IgD-negative memory B cell (primary cell): ENCODE measurements at regions not wholly inside any gene's neighbourhood (a gene's known extent, or its start where the extent isn't known, plus 50 kb on each side); places are given as distances from the start of the nearest gene placed in this dataset.

Experiments
- H3K27ac Mint-ChIP-seq, 3 donors: one replicate each; pipeline ENCODE4 v1.8.0; 2020 to 2022; ENCODE audit warnings: mild to moderate bottlenecking in 3 of 3, mixed read lengths in 3 of 3, moderate library complexity in 1 of 3
- H3K27me3 Mint-ChIP-seq: one replicate; pipeline ENCODE4 v1.8.0; 2021; ENCODE audit warnings: mixed read lengths
- H3K36me3 Mint-ChIP-seq: one replicate; pipeline ENCODE4 v1.8.0; 2020; ENCODE audit warnings: mild to moderate bottlenecking, mixed read lengths
- H3K4me1 Mint-ChIP-seq, 3 donors: one replicate each; pipeline ENCODE4 v1.8.0; 2020 to 2022; ENCODE audit warnings: mixed read lengths in 3 of 3, mild to moderate bottlenecking in 1 of 3
- H3K4me3 Mint-ChIP-seq, 4 donors: one replicate each; pipeline ENCODE4 v1.8.0; 2020 to 2022; ENCODE audit warnings: mild to moderate bottlenecking in 4 of 4, mixed read lengths in 4 of 4, moderate library complexity in 3 of 4
- H3K9me3 Mint-ChIP-seq, 3 donors: one replicate each; pipeline ENCODE4 v1.8.0; 2020 to 2021; ENCODE audit warnings: mixed read lengths in 3 of 3, mild to moderate bottlenecking in 1 of 3

- H3K9me3 Mint-ChIP-seq: peaks cover 0 to 7% (median 0%) of the 10 kb centered on the region in 3 donors
- no peaks in the 10 kb centered on the region for H3K27me3 Mint-ChIP-seq
- H3K4me1 Mint-ChIP-seq: no peaks in the 10 kb centered on the region
- H3K4me3 Mint-ChIP-seq: no peak overlapping the region
- H3K36me3 Mint-ChIP-seq: peaks cover 2% of the 10 kb centered on the region
- H3K27ac Mint-ChIP-seq: no peak overlapping the region
These were observed 158.3 kb downstream of the GLI2 start for GRCh38 chr2:120893811-120894584.

GRCh38 chr2:120894966-120895365, 159.3 kb downstream of the GLI2 start:
- Mint-ChIP-seq H3K4me1 (no peaks in the 10 kb centered on the region), H3K36me3 (peaks cover 2% of the 10 kb centered on the region), H3K4me3 (no peak overlapping the region), H3K27me3 (no peaks in the 10 kb centered on the region), H3K9me3 (peaks cover 0 to 7% (median 0%) of the 10 kb centered on the region in 3 donors), H3K27ac (no peak overlapping the region)

GRCh38 chr2:120896126-120896525, 160.5 kb downstream of the GLI2 start:
- no peak overlapping the region for H3K27ac Mint-ChIP-seq
- peaks cover 0 to 4% (median 0%) of the 10 kb centered on the region in 3 donors for H3K9me3 Mint-ChIP-seq
- H3K4me3 Mint-ChIP-seq: no peak overlapping the region
- H3K27me3 Mint-ChIP-seq: no peaks in the 10 kb centered on the region
- no peaks in the 10 kb centered on the region for H3K4me1 Mint-ChIP-seq
- H3K36me3 Mint-ChIP-seq: peaks cover 2% of the 10 kb centered on the region

- Mint-ChIP-seq H3K27me3 (peaks cover 1% of the 10 kb centered on the region), H3K9me3 (no peaks in the 10 kb centered on the region), H3K27ac (no peak overlapping the region), H3K4me3 (no peak overlapping the region), H3K4me1 (no peaks in the 10 kb centered on the region), H3K36me3 (peaks cover 2% of the 10 kb centered on the region)
These were observed 161.2 kb downstream of the GLI2 start for GRCh38 chr2:120896901-120897300.

- Mint-ChIP-seq H3K27me3 (peaks cover 1% of the 10 kb centered on the region), H3K27ac (no peak overlapping the region), H3K4me1 (no peaks in the 10 kb centered on the region), H3K4me3 (no peak overlapping the region), H3K36me3 (no peaks in the 10 kb centered on the region), H3K9me3 (no peaks in the 10 kb centered on the region)
These were observed 161.7 kb downstream of the GLI2 start for GRCh38 chr2:120897399-120897798.

GRCh38 chr2:120898496-120898895, 162.8 kb downstream of the GLI2 start:
- Mint-ChIP-seq H3K9me3 (no peaks in the 10 kb centered on the region), H3K4me1 (no peaks in the 10 kb centered on the region), H3K36me3 (no peaks in the 10 kb centered on the region), H3K4me3 (no peak overlapping the region), H3K27ac (no peak overlapping the region), H3K27me3 (peaks cover 3% of the 10 kb centered on the region)

GRCh38 chr2:120898961-120899750, 163.5 kb downstream of the GLI2 start:
- Mint-ChIP-seq H3K4me1 (no peaks in the 10 kb centered on the region), H3K27ac (no peak overlapping the region), H3K4me3 (no peak overlapping the region), H3K36me3 (no peaks in the 10 kb centered on the region), H3K27me3 (peaks cover 3% of the 10 kb centered on the region), H3K9me3 (no peaks in the 10 kb centered on the region)

- H3K27ac Mint-ChIP-seq: no peak overlapping the region
- peaks cover 3% of the 10 kb centered on the region for H3K27me3 Mint-ChIP-seq
- H3K36me3 Mint-ChIP-seq: no peaks in the 10 kb centered on the region
- H3K9me3 Mint-ChIP-seq: no peaks in the 10 kb centered on the region
- no peak overlapping the region for H3K4me3 Mint-ChIP-seq
- no peaks in the 10 kb centered on the region for H3K4me1 Mint-ChIP-seq
These were observed 164.1 kb downstream of the GLI2 start for GRCh38 chr2:120899771-120900170.

- Mint-ChIP-seq H3K4me3 (no peak overlapping the region), H3K9me3 (no peaks in the 10 kb centered on the region), H3K27ac (no peak overlapping the region), H3K36me3 (no peaks in the 10 kb centered on the region), H3K4me1 (no peaks in the 10 kb centered on the region), H3K27me3 (peaks cover 3% of the 10 kb centered on the region)
These were observed 165.5 kb downstream of the GLI2 start for GRCh38 chr2:120901201-120901600.

GRCh38 chr2:120902592-120902991, 166.9 kb downstream of the GLI2 start:
- Mint-ChIP-seq H3K4me1 (no peaks in the 10 kb centered on the region), H3K36me3 (no peaks in the 10 kb centered on the region), H3K9me3 (no peaks in the 10 kb centered on the region), H3K4me3 (no peak overlapping the region), H3K27ac (no peak overlapping the region), H3K27me3 (peaks cover 3% of the 10 kb centered on the region)

GRCh38 chr2:120904379-120904778, 168.7 kb downstream of the GLI2 start:
- no peaks in the 10 kb centered on the region for H3K9me3 Mint-ChIP-seq
- H3K36me3 Mint-ChIP-seq: no peaks in the 10 kb centered on the region
- H3K4me1 Mint-ChIP-seq: no peaks in the 10 kb centered on the region
- H3K27me3 Mint-ChIP-seq: peaks cover 3% of the 10 kb centered on the region
- H3K4me3 Mint-ChIP-seq: no peak overlapping the region
- no peak overlapping the region for H3K27ac Mint-ChIP-seq

- no peak overlapping the region for H3K27ac Mint-ChIP-seq
- no peaks in the 10 kb centered on the region for H3K9me3 Mint-ChIP-seq
- H3K27me3 Mint-ChIP-seq: peaks cover 3% of the 10 kb centered on the region
- no peaks in the 10 kb centered on the region for H3K36me3 Mint-ChIP-seq
- H3K4me1 Mint-ChIP-seq: no peaks in the 10 kb centered on the region
- H3K4me3 Mint-ChIP-seq: no peak overlapping the region
These were observed 169.2 kb downstream of the GLI2 start for GRCh38 chr2:120904830-120905234.

GRCh38 chr2:120905298-120905697, 169.6 kb downstream of the GLI2 start:
- H3K27me3 Mint-ChIP-seq: peaks cover 3% of the 10 kb centered on the region
- no peak overlapping the region for H3K4me3 Mint-ChIP-seq
- no peaks in the 10 kb centered on the region for H3K36me3 Mint-ChIP-seq
- no peaks in the 10 kb centered on the region for H3K9me3 Mint-ChIP-seq
- no peak overlapping the region for H3K27ac Mint-ChIP-seq
- no peaks in the 10 kb centered on the region for H3K4me1 Mint-ChIP-seq

GRCh38 chr2:120905824-120906571, 170.3 kb downstream of the GLI2 start:
- H3K27ac Mint-ChIP-seq: no peak overlapping the region

GRCh38 chr2:120906914-120907313, 171.2 kb downstream of the GLI2 start:
- no peaks in the 10 kb centered on the region for H3K36me3 Mint-ChIP-seq
- peaks cover 2% of the 10 kb centered on the region for H3K27me3 Mint-ChIP-seq
- H3K4me3 Mint-ChIP-seq: no peak overlapping the region
- H3K4me1 Mint-ChIP-seq: no peaks in the 10 kb centered on the region
- no peak overlapping the region for H3K27ac Mint-ChIP-seq
- no peaks in the 10 kb centered on the region for H3K9me3 Mint-ChIP-seq

More at GRCh38 chr2:120905824-120906571, 170.3 kb downstream of the GLI2 start:
- H3K9me3 Mint-ChIP-seq: no peaks in the 10 kb centered on the region
- no peaks in the 10 kb centered on the region for H3K36me3 Mint-ChIP-seq
- no peaks in the 10 kb centered on the region for H3K4me1 Mint-ChIP-seq
- H3K27me3 Mint-ChIP-seq: peaks cover 3% of the 10 kb centered on the region
- no peak overlapping the region for H3K4me3 Mint-ChIP-seq
